Muscle layer of duodenum (tissue), 2 donors: ENCODE measurements at regions not wholly inside any gene's neighbourhood (a gene's known extent, or its start where the extent isn't known, plus 50 kb on each side); places are given as distances from the start of the nearest gene placed in this dataset.
"Not testable (repeated sequence)": the region's sequence is repeated elsewhere in the genome, so short reads cannot be mapped to it uniquely, and the experiment has no call there.

Source experiments
- H3K27ac ChIP-seq: one replicate; pipeline ENCODE4 v1.7.0; 2013; ENCODE audit warnings: mild to moderate bottlenecking, low read length
- H3K27me3 ChIP-seq: one replicate; pipeline ENCODE4 v1.7.0; 2013; ENCODE audit warnings: low read depth, mild to moderate bottlenecking, control low read depth, low read length
- H3K36me3 ChIP-seq, 2 donors: one replicate each; pipeline ENCODE4 v1.7.0; 2013; ENCODE audit warnings: low read length in 2 of 2, control low read depth in 1 of 2, mild to moderate bottlenecking in 1 of 2; ENCODE audit not compliant: insufficient read depth in 2 of 2, control insufficient read depth in 1 of 2
- H3K4me1 ChIP-seq, 2 donors: one replicate each; pipeline ENCODE4 v1.7.0; 2013; ENCODE audit warnings: low read length in 2 of 2, mild to moderate bottlenecking in 2 of 2, control low read depth in 1 of 2, moderate library complexity in 1 of 2; ENCODE audit not compliant: insufficient read depth in 2 of 2, control insufficient read depth in 1 of 2
- H3K4me3 ChIP-seq, 2 donors: one replicate each; pipeline ENCODE4 v1.7.0; 2013; ENCODE audit warnings: low read length in 2 of 2, low read depth in 1 of 2, mild to moderate bottlenecking in 1 of 2
- H3K9me3 ChIP-seq, 2 donors: one replicate each; pipeline ENCODE4 v1.7.0; 2013; ENCODE audit warnings: low read length in 2 of 2, control low read depth in 1 of 2, mild to moderate bottlenecking in 1 of 2; ENCODE audit not compliant: control insufficient read depth in 1 of 2
- donor health status: healthy.

DNA sequence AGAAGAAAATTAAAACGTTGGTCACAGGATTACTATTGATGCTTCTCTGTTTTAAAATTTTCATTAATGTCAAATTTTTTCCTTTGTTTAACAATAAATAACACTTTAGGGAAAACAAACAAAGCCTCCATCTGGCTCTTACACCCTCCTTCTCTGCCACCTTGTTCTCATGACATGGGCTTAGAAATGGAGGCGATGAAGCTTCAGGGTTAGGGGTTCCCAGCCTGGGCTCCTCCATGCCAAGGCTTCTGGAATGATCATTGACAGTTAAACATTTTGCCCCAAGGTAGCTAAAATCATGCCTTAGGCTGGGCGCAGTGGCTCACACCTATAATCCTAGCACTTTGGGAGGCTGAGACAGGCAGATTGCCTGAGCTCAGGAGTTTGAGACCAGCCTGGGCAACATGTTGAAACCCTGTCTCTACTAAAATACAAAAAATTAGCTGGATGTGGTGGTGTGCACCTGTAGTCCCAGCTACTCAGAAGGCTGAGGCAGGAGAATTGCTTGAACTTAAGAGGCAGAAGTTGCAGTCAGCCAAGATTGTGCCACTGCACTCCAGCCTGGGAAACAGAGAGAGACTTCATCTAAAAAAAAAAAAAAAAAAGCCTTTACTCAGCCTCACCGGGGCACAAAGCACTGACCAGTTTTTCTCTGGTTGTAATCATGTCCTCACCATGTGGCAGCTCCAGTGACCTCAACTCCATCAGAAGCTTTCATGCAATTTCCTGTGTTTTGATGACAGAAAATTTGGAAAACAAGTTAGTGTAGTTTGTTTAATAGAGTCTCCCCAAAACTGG is 125.1 kb downstream of the MYCN start:
- not testable (repeated sequence) for H3K9me3 ChIP-seq, H3K36me3 ChIP-seq, H3K4me1 ChIP-seq, H3K4me3 ChIP-seq, H3K27ac ChIP-seq, H3K27me3 ChIP-seq

DNA sequence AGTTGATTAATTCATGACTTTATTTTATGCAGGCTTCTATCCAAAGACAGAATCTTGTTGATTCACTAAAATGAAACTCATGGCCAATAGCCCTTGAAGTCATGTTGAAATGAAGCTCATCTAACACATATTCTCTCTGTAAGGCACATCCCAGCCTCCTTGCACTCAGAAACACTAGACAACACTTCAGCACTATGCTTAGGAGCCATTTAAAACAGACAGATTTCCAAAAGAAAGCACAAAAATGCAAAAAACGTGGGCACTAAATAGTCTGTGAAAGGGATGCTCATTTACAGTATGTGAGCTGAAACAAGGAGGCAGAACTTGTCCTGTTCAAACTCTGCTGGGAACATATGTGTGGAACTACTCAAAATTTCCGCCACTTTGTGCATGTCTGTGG is 124.4 kb downstream of the MYCN start:
- no peaks in the 10 kb centered on the region for H3K36me3 ChIP-seq
- no peaks in the 10 kb centered on the region for H3K27me3 ChIP-seq
- no peak overlapping the region for H3K4me3 ChIP-seq
- peaks cover 0 to 3% of the 10 kb centered on the region in 2 donors for H3K9me3 ChIP-seq
- no peak overlapping the region for H3K27ac ChIP-seq
- H3K4me1 ChIP-seq = no peaks in the 10 kb centered on the region

DNA sequence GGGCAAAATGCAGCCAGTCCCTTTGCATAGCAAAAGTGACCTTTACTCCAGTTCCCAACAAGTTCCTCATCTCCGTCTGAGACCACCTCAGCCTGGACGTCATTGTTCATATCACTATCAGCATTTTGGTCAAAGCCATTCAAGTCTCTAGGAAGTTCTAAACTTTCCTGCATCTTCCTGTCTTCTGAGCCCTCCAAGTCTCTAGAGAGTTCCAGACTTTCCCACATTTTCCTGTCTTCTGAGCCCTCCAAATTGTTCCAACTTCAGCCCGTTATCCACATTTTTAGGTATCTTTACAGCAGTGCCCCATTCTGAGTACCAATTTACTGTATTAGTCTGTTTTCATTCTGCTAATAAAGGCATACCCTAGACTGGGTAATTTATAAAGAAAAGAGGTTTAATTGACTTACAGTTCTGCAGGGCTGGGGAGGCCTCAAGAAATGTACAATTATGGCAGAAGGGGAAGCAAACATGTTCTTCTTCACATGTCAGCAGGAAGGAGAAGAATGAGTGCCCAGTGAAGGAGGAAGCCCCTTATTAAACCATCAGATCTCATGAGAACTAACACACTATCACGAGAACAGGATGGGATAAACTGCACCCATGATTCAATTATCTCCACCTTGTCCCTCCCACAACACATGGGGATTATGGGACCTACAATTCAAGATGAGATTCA is 123.7 kb downstream of the MYCN start:
- no peaks in the 10 kb centered on the region for H3K27me3 ChIP-seq
- H3K36me3 ChIP-seq = no peaks in the 10 kb centered on the region
- no peak overlapping the region for H3K4me3 ChIP-seq
- H3K9me3 ChIP-seq = peaks cover 0 to 3% of the 10 kb centered on the region in 2 donors
- H3K4me1 ChIP-seq = no peaks in the 10 kb centered on the region
- no peak overlapping the region for H3K27ac ChIP-seq

DNA sequence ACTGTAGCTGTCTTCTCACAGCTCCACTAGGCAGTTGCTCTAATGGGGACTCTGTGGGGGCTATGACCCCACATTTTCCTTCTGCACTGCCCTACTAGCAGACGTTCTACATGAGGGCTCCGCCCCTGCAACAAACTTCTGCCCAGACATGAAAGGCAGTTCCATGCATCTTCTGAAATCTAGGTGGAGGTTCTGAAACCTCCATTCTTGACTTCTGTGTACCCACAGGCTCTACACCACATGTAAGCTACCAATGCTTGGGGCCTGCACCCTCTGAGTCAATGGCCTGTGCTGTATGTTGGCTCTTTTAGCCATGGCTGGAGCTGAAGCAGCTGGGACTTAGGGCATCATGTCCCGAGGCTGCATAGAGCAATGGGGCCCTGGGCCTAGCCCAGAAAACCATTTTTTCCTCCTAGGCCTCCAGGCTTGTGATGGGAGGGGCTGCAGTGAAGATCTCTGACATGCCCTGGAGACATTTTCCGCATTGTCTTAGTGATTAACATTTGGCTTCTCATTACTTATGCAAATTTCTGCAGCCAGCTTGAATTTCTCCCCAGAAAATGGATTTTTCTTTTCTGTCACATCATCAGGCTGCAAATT is 123.0 kb downstream of the MYCN start:
- Histone ChIP-seq H3K27ac (no peak overlapping the region), H3K4me3 (no peak overlapping the region), H3K27me3 (no peaks in the 10 kb centered on the region)

DNA sequence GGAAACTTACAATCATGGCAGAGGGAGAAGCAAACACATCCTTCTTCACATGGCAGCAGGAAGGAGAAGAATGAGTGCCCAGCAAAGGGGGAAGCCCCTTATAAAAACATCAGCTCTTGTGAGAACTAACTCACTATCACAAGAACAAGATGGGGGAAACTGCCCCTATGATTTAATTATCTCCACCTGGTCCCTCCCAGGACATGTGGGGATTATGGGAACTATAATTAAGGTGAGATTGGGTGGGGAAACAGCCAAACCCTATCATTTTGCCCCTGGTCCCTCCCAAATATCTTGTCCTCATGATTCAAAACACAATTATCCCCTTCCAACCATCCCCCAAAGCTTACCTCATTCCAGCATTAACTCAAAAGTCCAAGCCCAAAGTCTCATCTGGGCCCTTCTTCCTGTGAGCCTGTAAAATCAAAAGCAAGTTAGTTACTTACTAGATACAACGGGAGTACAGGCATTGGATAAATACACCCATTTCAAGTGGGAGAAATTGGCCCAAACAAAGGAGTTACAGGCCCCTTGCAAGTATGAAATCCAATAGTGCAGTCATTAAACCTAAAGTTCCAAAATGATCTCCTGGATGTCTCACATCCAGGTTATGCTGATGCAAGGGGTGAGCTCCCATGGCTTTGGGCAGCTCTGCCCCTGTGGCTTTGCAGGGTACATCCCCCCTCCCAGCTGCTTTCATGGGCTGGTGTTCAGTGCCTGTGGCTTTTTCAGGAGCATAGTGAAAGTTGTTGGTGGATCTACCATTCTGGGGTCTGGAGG is 122.3 kb downstream of the MYCN start:
- Histone ChIP-seq H3K9me3 (peaks cover 0 to 3% of the 10 kb centered on the region in 2 donors), H3K27me3 (no peaks in the 10 kb centered on the region), H3K36me3 (no peaks in the 10 kb centered on the region), H3K4me1 (no peaks in the 10 kb centered on the region), H3K27ac (no peak overlapping the region), H3K4me3 (no peak overlapping the region)

More for the DNA sequence above, 123.0 kb downstream of the MYCN start:
- Histone ChIP-seq H3K9me3 (peaks cover 0 to 3% of the 10 kb centered on the region in 2 donors), H3K36me3 (no peaks in the 10 kb centered on the region), H3K4me1 (no peaks in the 10 kb centered on the region)

DNA sequence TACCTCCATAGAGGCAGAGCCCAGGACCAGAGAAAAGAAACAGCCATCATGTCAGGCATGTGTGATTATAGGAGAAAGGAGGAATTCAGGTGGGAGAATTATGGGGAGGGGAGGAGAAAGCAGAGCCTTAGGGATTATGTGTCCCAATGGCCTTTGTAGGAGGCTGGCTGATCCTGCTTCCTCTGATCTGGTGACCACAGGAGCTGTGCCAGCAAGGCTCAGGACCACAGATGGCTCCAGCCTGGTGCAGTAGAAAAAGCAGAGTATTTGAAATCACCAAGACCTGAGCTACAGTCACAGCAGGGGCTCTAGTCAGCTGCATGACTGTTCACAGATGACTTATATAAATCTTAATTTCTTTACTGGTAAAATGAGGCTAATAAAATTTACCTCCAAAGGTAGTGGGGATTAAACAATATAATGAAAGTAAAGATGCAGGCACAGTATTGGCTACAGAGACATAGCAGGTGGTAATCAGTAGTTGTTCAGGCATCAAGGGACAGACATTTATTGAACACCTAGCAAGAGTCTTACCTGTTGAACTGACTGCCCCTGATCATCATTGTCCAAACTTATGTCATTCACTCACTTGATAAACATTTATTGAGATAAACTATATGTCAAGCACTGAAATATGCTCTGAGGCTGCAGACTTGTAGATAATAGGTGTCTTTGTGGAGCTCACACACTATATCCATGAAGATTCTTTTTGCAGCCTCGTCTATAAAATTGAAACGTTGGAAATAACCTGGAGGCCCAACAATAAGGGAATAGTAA is 121.3 kb downstream of the MYCN start:
- H3K27ac ChIP-seq = no peak overlapping the region
- H3K4me1 ChIP-seq = no peaks in the 10 kb centered on the region
- no peaks in the 10 kb centered on the region for H3K36me3 ChIP-seq
- H3K27me3 ChIP-seq = no peaks in the 10 kb centered on the region
- peaks cover 0 to 3% of the 10 kb centered on the region in 2 donors for H3K9me3 ChIP-seq
- H3K4me3 ChIP-seq = no peak overlapping the region

DNA sequence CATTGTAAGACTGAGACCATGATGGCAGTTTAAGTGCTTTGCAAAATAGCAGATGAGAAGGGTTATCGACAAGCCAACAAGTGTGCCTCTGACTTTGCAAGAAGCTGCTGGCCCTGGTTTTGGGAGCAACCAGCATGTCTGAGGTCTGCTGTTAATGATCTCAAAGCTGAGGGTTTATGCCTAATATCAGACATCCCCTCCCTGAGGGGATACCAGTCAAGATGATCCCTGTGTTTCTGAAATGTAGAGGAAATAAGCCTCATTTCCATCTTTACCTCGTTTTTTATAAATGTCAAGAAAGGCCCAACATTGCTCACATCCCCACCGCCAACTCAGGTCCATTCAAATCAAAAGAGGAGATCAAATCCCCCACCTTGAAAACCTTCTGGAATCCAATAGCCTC is 120.6 kb downstream of the MYCN start:
- Histone ChIP-seq H3K4me3 (no peak overlapping the region), H3K36me3 (no peaks in the 10 kb centered on the region), H3K9me3 (peaks cover 0 to 3% of the 10 kb centered on the region in 2 donors), H3K27ac (no peak overlapping the region), H3K27me3 (no peaks in the 10 kb centered on the region), H3K4me1 (peaks cover 0 to 5% of the 10 kb centered on the region in 2 donors)

DNA sequence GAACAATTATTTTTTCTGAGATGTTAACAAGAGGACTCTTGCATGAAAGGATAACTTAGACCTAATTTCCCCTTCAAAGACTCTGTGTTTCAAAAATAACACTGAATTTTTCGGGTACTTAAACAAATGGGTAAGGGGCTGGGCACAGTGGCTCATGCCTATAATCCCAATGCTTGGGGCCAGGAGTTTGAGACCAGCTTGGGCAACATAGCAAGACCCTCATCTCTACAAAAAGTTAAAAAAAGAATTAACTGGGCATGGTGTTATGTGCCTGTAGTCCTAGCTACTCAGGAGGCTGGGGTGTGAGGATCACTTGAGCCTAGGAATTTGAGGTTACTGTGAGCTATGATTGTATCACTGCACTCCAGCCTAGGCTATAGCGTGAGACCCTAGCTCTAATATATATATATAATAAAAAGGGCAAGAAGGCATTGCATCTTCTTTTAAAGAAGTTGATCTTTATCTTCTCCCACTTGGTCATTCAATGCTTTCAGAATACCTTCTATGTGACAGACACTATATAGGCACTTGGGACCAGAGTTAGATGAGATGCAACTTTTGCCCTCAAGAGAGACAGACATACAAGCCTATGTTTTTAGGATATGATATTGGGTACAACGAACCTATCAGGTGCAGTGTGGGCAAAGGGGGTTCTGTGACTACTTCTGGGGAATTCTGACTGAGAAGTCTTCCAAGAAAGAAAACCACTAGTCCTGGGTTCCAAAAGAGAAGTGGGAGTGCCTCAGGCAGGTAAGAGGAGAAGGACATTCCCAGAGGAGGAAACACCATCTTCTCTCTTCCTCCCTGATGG is 120.0 kb downstream of the MYCN start:
- Histone ChIP-seq H3K4me1 (peaks cover 0 to 8% of the 10 kb centered on the region in 2 donors), H3K4me3 (no peak overlapping the region), H3K27ac (no peak overlapping the region)

DNA sequence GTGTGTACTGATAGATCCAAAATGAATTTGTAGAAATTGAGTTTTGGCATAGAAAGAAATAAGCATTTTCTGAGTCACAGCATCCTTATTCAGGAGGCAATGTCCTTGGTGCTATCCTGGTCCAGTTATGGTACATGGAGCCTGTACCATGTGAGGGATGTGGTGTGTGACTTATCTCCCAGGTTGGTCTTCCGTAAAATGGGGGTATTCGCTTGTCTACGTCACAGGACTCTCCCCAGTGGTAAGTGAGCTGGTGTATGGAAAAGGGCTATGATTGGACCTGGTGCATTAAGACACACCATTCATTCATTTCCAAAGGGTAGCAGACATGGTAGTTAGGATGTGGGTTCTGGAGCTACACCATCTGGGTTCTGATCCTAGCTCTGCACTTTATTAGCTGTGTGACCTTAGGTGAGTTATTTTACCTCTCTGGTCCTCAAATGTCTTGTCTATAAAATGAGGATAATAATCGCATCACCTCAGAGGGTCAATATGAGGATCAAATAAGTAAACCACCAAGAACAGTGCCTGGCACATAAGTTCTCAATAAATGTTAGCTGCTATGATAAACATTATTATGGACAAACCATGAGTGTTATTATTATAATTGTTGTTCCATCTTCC is 119.2 kb downstream of the MYCN start:
- Histone ChIP-seq H3K27ac (no peak overlapping the region), H3K27me3 (no peaks in the 10 kb centered on the region), H3K4me1 (peaks cover 0 to 8% of the 10 kb centered on the region in 2 donors), H3K9me3 (peaks cover 0 to 3% of the 10 kb centered on the region in 2 donors), H3K36me3 (no peaks in the 10 kb centered on the region), H3K4me3 (no peak overlapping the region)

More for the DNA sequence above, 120.0 kb downstream of the MYCN start:
- Histone ChIP-seq H3K36me3 (no peaks in the 10 kb centered on the region), H3K27me3 (no peaks in the 10 kb centered on the region), H3K9me3 (peaks cover 0 to 3% of the 10 kb centered on the region in 2 donors)
